Naive thymus-derived CD4-positive, alpha-beta T cell (primary cell): ENCODE measurements at regions not wholly inside any gene's neighbourhood (a gene's known extent, or its start where the extent isn't known, plus 50 kb on each side); places are given as distances from the start of the nearest gene placed in this dataset.

ENCODE experiments used
- ATAC-seq: fragments of 150-1000 bp; cut with Tn5 transposase; 2 replicates; pipeline ENCODE4 v1.10.0; 2021; ENCODE audit warnings: mild to moderate bottlenecking, moderate library complexity
- CTCF ChIA-PET: fragments of 350-600 bp; sonication (Branson Sonifier 250); formaldehyde crosslinking; loops from one replicate; lab custom pipeline; 2021; ENCODE audit warnings: antibody characterized with exemption; lab: Charles Lee
- POLR2A ChIA-PET: fragments of 350-600 bp; sonication (Branson Sonifier 250); formaldehyde crosslinking; loops from one replicate; lab custom pipeline; 2021; ENCODE audit warnings: antibody characterized with exemption, inconsistent platforms; lab: Charles Lee
- DNase-seq, 9 donors: peaks; one replicate each; pipeline versions ENCODE4 v3.0.0 to v3.0.0-alpha.2; 2020 to 2022; ENCODE audit warnings: mixed read lengths in 1 of 9
- H3K27ac ChIP-seq: one replicate; pipeline ENCODE4 v1.7.0; 2013; ENCODE audit warnings: mild to moderate bottlenecking, low read depth, low read length, moderate library complexity
- H3K27me3 ChIP-seq, 2 donors: one replicate each; pipeline ENCODE4 v1.7.0; 2013; ENCODE audit warnings: low read length in 2 of 2, mild to moderate bottlenecking in 2 of 2, moderate library complexity in 2 of 2; ENCODE audit not compliant: control insufficient read depth in 2 of 2, insufficient read depth in 2 of 2
- H3K36me3 ChIP-seq, 3 experiments: 1 replicate in 2 of 3; 2 replicates in 1 of 3; pipeline ENCODE4 v1.7.0; 2013; ENCODE audit warnings: low read length in 3 of 3, mild to moderate bottlenecking in 3 of 3, moderate library complexity in 1 of 3; ENCODE audit not compliant: insufficient read depth in 3 of 3, control insufficient read depth in 2 of 3
- H3K4me1 ChIP-seq, 2 donors: one replicate each; pipeline ENCODE4 v1.7.0; 2013; ENCODE audit warnings: low read length in 2 of 2, mild to moderate bottlenecking in 2 of 2, moderate library complexity in 1 of 2; ENCODE audit not compliant: control insufficient read depth in 2 of 2, insufficient read depth in 2 of 2
- H3K4me3 ChIP-seq: 2 replicates; pipeline ENCODE4 v1.7.0; 2013; ENCODE audit warnings: mild to moderate bottlenecking, low read length
- H3K9me3 ChIP-seq, 3 experiments: 1 replicate in 2 of 3; 2 replicates in 1 of 3; pipeline ENCODE4 v1.7.0; 2013; ENCODE audit warnings: low read length in 3 of 3; ENCODE audit not compliant: control insufficient read depth in 2 of 3
- H3K27ac Mint-ChIP-seq, 9 donors: one replicate each; pipeline ENCODE4 v1.8.0; 2020 to 2022; ENCODE audit warnings: mixed read lengths in 9 of 9, mild to moderate bottlenecking in 8 of 9, moderate library complexity in 5 of 9, inconsistent platforms in 2 of 9
- H3K27me3 Mint-ChIP-seq, 5 donors: one replicate each; pipeline ENCODE4 v1.8.0; 2021 to 2022; ENCODE audit warnings: mixed read lengths in 5 of 5, mild to moderate bottlenecking in 1 of 5
- H3K36me3 Mint-ChIP-seq, 5 donors: one replicate each; pipeline ENCODE4 v1.8.0; 2020 to 2022; ENCODE audit warnings: mixed read lengths in 5 of 5, mild to moderate bottlenecking in 3 of 5, inconsistent platforms in 1 of 5
- H3K4me1 Mint-ChIP-seq, 7 donors: one replicate each; pipeline ENCODE4 v1.8.0; 2020 to 2022; ENCODE audit warnings: mixed read lengths in 7 of 7, mild to moderate bottlenecking in 3 of 7, inconsistent platforms in 1 of 7
- H3K4me3 Mint-ChIP-seq, 10 donors: one replicate each; pipeline ENCODE4 v1.8.0; 2020 to 2022; ENCODE audit warnings: mild to moderate bottlenecking in 10 of 10, mixed read lengths in 10 of 10, moderate library complexity in 6 of 10, inconsistent platforms in 2 of 10
- H3K9me3 Mint-ChIP-seq, 11 donors: one replicate each; pipeline ENCODE4 v1.8.0; 2020 to 2022; ENCODE audit warnings: mixed read lengths in 11 of 11, mild to moderate bottlenecking in 4 of 11, inconsistent platforms in 1 of 11, moderate library complexity in 1 of 11
- intact Hi-C, 2 donors: fragments of 100-400 bp; cut with micrococcal nuclease; formaldehyde crosslinking; loops; one replicate each; pipeline ENCODE4 v1.15.1; 2023

DNA sequence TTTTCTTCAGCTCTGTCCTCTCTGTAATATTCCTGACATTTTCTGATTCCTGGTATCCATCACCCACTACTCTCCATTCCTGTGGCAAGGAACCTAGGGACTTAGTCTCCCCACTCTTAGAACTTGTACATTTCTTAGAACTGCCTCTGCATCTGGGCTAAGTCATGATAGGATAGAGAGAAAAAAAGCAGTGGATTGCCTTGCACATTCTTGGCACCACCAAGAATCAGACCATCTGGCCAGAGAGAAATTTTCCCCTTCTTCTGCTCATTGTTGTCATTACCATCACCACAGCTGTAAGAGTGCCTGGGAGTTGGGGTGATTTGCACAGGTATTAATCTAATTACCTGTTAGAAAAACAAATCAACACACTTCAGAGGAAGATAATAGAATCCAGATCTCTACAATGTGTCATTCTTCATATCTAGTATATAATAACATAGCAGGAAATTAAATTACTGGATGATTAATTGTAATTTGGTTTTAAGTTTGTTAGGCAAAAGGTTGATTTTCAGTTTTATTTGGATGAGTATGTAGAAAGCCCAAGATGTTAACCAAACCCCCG is 264.8 kb upstream of the ZPLD1 start:
- ATAC-seq, result no peak
- no peak for DNase-seq
- H3K4me3 Mint-ChIP-seq, result no peak overlapping the region
- Histone ChIP-seq H3K9me3 (no peaks in the 10 kb centered on the region), H3K36me3 (no peaks in the 10 kb centered on the region), H3K27me3 (no peaks in the 10 kb centered on the region), H3K4me3 (no peak overlapping the region), H3K4me1 (no peaks in the 10 kb centered on the region), H3K27ac (no peak overlapping the region)
- peaks cover 0 to 6% (median 0%) of the 10 kb centered on the region in 7 donors for H3K4me1 Mint-ChIP-seq
- ChIA-PET POLR2A (no interaction called here), CTCF (interaction anchor here (0.5 to 0.7 kb wide), 2 partner anchors 13 to 240 kb away, joined by 3 read pairs; no protein-coding TSS in a partner anchor)
- peaks cover 0 to 10% (median 0%) of the 10 kb centered on the region in 11 donors for H3K9me3 Mint-ChIP-seq
- no peak overlapping the region for H3K27ac Mint-ChIP-seq
- H3K36me3 Mint-ChIP-seq, result peaks cover 0 to 5% (median 0%) of the 10 kb centered on the region in 5 donors
- intact Hi-C loops, result no loop called here
- H3K27me3 Mint-ChIP-seq, result peaks cover 0 to 6% (median 0%) of the 10 kb centered on the region in 5 donors

DNA sequence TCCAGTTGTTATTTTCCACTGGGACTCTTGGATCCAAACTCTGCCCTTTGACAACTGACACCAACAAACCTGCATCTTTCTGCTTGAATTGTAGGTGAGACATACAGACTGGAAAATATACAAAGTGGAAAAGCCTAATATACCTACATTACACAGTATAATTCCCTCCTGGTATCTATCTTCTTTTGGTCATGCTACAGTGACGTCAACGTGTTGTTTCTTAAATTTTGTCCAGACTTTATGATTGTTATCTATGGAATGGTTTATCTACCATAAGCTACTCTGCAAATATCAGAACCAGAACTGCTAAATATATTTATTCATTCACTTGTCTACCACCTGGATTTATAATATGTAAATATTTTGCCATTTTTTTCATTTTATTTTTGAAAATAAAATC is 264.3 kb upstream of the ZPLD1 start:
- CTCF ChIA-PET, result interaction anchor here (0.5 to 1.0 kb wide), 3 partner anchors 9 to 240 kb away, joined by 3 read pairs; no protein-coding TSS in a partner anchor
- POLR2A ChIA-PET, result no interaction called here

DNA sequence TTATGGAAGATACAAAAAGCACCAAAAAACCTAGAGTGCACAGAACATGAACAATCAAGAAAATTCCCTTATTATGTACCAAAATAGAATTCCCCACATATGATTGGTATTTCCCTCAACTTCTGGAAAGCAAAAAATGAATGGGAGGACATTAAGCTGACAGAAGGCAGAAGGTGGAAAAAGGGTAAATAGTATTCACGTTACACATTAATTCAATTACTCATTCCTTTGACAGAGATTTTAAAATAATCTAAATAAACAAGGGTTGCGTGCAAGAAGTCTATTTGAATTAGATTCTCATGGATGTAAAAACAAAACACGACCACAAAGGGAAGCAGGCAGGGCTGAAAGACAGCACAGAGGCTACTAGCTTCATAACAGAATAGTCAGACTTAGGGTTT is 260.5 kb upstream of the ZPLD1 start:
- Histone ChIP-seq H3K27ac (no peak overlapping the region), H3K36me3 (no peaks in the 10 kb centered on the region), H3K27me3 (no peaks in the 10 kb centered on the region), H3K4me3 (no peak overlapping the region), H3K9me3 (no peaks in the 10 kb centered on the region), H3K4me1 (peaks cover 0 to 4% of the 10 kb centered on the region in 2 donors)
- ChIA-PET POLR2A (no interaction called here), CTCF (interaction anchor here (1.1 kb wide), 1 partner anchor 20 kb away, joined by 4 read pairs; no protein-coding TSS in a partner anchor)
- peaks cover 0 to 4% (median 0%) of the 10 kb centered on the region in 5 donors for H3K36me3 Mint-ChIP-seq
- intact Hi-C loops, result no loop called here
- no peak for ATAC-seq
- no peak overlapping the region for H3K4me3 Mint-ChIP-seq
- no peak overlapping the region for H3K27ac Mint-ChIP-seq
- no peak for DNase-seq
- peaks cover 0 to 9% (median 0%) of the 10 kb centered on the region in 11 donors for H3K9me3 Mint-ChIP-seq
- peaks cover 0 to 7% (median 2%) of the 10 kb centered on the region in 7 donors for H3K4me1 Mint-ChIP-seq
- peaks cover 0 to 6% (median 0%) of the 10 kb centered on the region in 5 donors for H3K27me3 Mint-ChIP-seq

More for the DNA sequence above, 264.3 kb upstream of the ZPLD1 start:
- intact Hi-C loops, result no loop called here
- H3K4me3 ChIP-seq, result no peak overlapping the region
- Mint-ChIP-seq H3K4me1 (peaks cover 0 to 6% (median 0%) of the 10 kb centered on the region in 7 donors), H3K4me3 (no peak overlapping the region), H3K9me3 (peaks cover 0 to 12% (median 0%) of the 10 kb centered on the region in 11 donors), H3K36me3 (peaks cover 0 to 5% (median 0%) of the 10 kb centered on the region in 5 donors), H3K27me3 (peaks cover 0 to 6% (median 0%) of the 10 kb centered on the region in 5 donors), H3K27ac (no peak overlapping the region)
- no peaks in the 10 kb centered on the region for H3K4me1 ChIP-seq
- ATAC-seq, result no peak
- no peaks in the 10 kb centered on the region for H3K36me3 ChIP-seq
- no peak for DNase-seq
- H3K27ac ChIP-seq, result no peak overlapping the region
- H3K27me3 ChIP-seq, result no peaks in the 10 kb centered on the region
- no peaks in the 10 kb centered on the region for H3K9me3 ChIP-seq

DNA sequence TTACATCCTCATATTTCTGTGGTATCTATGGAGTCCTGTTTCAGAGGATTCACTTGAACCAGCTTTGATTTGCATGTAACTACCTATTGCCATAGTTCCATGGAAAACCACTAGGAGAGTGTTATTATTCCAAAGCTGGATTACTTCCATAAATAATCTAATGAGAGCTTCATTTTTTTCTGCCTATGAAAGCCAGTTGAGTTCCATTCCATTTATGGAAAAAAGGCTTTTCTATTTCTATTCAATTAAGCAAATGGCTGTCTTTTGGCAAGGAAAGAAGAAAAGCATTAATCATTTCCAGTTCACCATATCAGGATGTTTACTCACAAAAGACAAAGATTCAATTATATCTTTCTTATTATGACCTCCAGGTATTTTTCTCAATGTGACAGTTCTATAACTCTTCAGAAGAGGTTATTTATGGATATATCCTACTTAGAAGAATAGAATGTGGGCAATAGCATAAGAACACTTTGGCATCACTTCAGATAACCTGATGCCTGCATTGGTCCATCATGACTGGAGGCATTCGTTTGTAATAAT is 259.9 kb upstream of the ZPLD1 start:
- Mint-ChIP-seq H3K27me3 (peaks cover 0 to 6% (median 0%) of the 10 kb centered on the region in 5 donors), H3K36me3 (peaks cover 0 to 2% (median 0%) of the 10 kb centered on the region in 5 donors), H3K27ac (no peak overlapping the region), H3K4me1 (peaks cover 0 to 12% (median 5%) of the 10 kb centered on the region in 7 donors), H3K9me3 (peaks cover 0 to 6% (median 0%) of the 10 kb centered on the region in 11 donors), H3K4me3 (no peak overlapping the region)
- H3K27ac ChIP-seq, result no peak overlapping the region
- CTCF ChIA-PET, result interaction anchor here (1.1 kb wide), 1 partner anchor 19 kb away, joined by 4 read pairs; no protein-coding TSS in a partner anchor
- no peaks in the 10 kb centered on the region for H3K9me3 ChIP-seq
- peaks cover 0 to 10% of the 10 kb centered on the region in 2 donors for H3K4me1 ChIP-seq
- intact Hi-C loops, result no loop called here
- H3K4me3 ChIP-seq, result no peak overlapping the region
- ATAC-seq, result no peak
- POLR2A ChIA-PET, result no interaction called here
- no peaks in the 10 kb centered on the region for H3K27me3 ChIP-seq
- no peak for DNase-seq
- H3K36me3 ChIP-seq, result no peaks in the 10 kb centered on the region

DNA sequence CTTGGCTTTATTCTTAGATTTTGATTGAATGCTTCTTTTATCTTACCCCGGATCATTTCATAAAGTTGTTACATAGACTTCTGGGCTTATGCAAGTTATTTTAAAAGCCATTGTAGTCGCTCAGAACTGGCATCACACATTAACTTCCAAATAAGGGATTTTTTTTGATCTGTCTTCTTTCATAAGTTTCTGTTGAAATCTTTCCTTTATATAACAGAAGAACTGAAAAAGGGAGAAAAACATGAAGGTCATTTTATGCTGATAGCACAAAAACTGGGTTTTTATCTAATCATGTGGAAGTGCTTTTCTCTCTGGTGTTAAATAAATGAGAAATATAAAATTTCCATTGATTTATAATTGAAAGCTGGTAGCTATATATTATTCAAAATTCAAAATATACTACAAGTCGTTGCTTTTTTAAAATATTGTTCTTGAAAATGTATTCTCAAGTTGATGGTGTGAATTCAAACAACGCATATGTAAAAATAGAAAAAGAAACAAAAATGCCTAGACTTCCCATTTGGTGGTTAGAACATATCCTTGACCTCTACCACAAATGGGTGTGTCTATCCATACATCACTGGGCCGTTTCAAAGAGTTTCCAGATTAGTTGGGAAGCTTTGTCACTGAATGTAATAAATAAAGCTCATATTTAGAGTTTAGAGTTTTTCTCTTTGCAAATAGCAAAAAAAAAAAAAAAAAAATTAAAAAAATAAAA is 258.3 kb upstream of the ZPLD1 start:
- ChIA-PET CTCF (interaction anchor here (0.6 to 1.6 kb wide), 3 partner anchors 11 to 224 kb away, joined by 3 to 4 read pairs (median 3); no protein-coding TSS in a partner anchor), POLR2A (interaction anchor here (0.6 to 1.7 kb wide), 3 partner anchors 11 to 362 kb away, joined by 3 to 6 read pairs (median 3); partner anchors contain the start of gene NFKBIZ)
- ATAC-seq, result no peak
- no peaks in the 10 kb centered on the region for H3K27me3 ChIP-seq
- H3K36me3 ChIP-seq, result no peaks in the 10 kb centered on the region
- H3K9me3 Mint-ChIP-seq, result peaks cover 0 to 5% (median 0%) of the 10 kb centered on the region in 11 donors
- intact Hi-C loops, result no loop called here
- no peaks in the 10 kb centered on the region for H3K9me3 ChIP-seq
- H3K27ac Mint-ChIP-seq, result no peak overlapping the region
- H3K27ac ChIP-seq, result no peak overlapping the region
- H3K4me3 Mint-ChIP-seq, result no peak overlapping the region
- H3K4me1 Mint-ChIP-seq, result peaks cover 0 to 12% (median 5%) of the 10 kb centered on the region in 7 donors
- no peaks in the 10 kb centered on the region for H3K36me3 Mint-ChIP-seq
- peaks cover 0 to 18% of the 10 kb centered on the region in 2 donors for H3K4me1 ChIP-seq
- no peak overlapping the region for H3K4me3 ChIP-seq
- peaks cover 0 to 3% (median 0%) of the 10 kb centered on the region in 5 donors for H3K27me3 Mint-ChIP-seq
- DNase-seq, result no peak

DNA sequence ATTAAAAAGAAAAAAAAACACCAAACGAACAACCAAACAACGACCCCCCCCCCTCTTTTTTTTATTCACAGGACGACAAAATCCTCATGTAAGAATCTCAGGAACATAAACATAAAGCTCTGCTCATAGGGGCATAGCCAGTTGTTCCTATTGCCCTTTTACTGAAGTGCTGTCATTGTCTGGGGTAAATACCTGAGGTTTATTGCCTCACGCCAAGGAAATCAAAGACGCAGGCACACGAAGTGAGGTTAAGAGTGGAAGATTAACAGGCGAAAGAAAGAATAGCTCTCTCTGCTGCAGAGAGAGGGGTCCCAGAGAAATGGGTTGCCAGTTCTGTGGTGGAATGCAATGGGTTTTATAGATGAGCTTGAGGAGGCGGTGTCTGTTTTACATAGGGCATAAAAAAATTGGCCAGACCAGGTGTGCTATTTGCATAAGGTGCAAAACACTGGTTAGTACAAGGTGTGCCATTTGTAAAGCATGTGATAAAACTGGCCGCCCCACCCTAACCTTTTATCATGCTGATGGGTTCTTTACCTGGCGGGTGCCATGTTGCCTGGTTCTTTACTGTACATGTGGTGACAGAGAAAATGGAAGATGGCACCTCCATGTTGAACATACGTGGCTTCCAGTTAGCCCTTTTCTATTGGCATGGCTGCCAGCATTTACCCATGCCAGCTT is 257.6 kb upstream of the ZPLD1 start:
- ATAC-seq (no peak), DNase-seq (no peak)
- Mint-ChIP-seq H3K4me1 (peaks cover 0 to 12% (median 5%) of the 10 kb centered on the region in 7 donors), H3K4me3 (no peak overlapping the region), H3K9me3 (peaks cover 0 to 5% (median 0%) of the 10 kb centered on the region in 11 donors), H3K27me3 (peaks cover 0 to 3% (median 0%) of the 10 kb centered on the region in 5 donors), H3K36me3 (no peaks in the 10 kb centered on the region), H3K27ac (no peak overlapping the region)
- no peak overlapping the region for H3K4me3 ChIP-seq
- no peak overlapping the region for H3K27ac ChIP-seq
- no peaks in the 10 kb centered on the region for H3K36me3 ChIP-seq
- H3K4me1 ChIP-seq, result peaks cover 0 to 18% of the 10 kb centered on the region in 2 donors
- ChIA-PET CTCF (interaction anchor here (1.6 kb wide), 1 partner anchor 48 kb away, joined by 4 read pairs; no protein-coding TSS in a partner anchor), POLR2A (interaction anchor here (1.0 to 1.7 kb wide), 3 partner anchors 11 to 327 kb away, joined by 3 to 6 read pairs (median 4); partner anchors contain the start of gene NFKBIZ)
- no peaks in the 10 kb centered on the region for H3K9me3 ChIP-seq
- no peaks in the 10 kb centered on the region for H3K27me3 ChIP-seq
- intact Hi-C loops, result no loop called here
